ENCODE measurements at regions not wholly inside any gene's neighbourhood (a gene's known extent, or its start where the extent isn't known, plus 50 kb on each side); places are given as distances from the start of the nearest gene placed in this dataset.

DNA sequence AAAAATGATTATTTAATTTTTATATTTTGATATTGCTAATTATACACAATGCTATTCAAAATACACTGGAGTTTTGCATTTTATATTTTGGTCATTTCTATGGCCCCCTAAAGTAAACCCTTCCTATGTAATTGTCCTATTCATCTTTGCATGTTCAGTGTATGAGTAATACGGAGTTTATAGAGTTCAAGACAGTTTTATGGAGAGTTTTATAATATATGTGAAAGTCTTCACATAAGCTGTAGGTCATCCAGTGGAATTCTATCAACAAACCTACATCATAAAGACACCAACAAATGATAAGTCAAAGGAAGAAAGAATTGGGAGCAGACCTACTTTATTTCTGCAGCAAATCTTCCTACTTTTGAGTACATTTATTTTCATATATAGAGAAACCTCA lies 1200.4 kb upstream of the EPHA6 start:
- H3K36me3 ChIP-seq (ENCODE audit: insufficient read depth, low read length), result no peaks in the 10 kb centered on the region
- H3K27ac ChIP-seq (ENCODE audit: low read depth, low read length), result no peak overlapping the region
- H3K79me2 ChIP-seq (ENCODE audit: insufficient read depth, low read length), result no peaks in the 10 kb centered on the region
- H3K9me3 ChIP-seq (ENCODE audit: low read depth, low read length), result peaks cover 4% of the 10 kb centered on the region
- H3K4me2 ChIP-seq (ENCODE audit: insufficient read depth, low read length), result no peak overlapping the region
- no peak overlapping the region for H2AFZ ChIP-seq (ENCODE audit: low read length)
- no peak overlapping the region for H3K4me3 ChIP-seq (ENCODE audit: insufficient read depth, low read length)
- H3K27me3 ChIP-seq (ENCODE audit: insufficient read depth, low read length), result no peaks in the 10 kb centered on the region
- H4K20me1 ChIP-seq (ENCODE audit: insufficient read depth, low read length), result no peaks in the 10 kb centered on the region
- no peak for DNase-seq (ENCODE audit: insufficient read length, low spot score, missing footprints)
- H3K4me1 ChIP-seq (ENCODE audit: insufficient read depth, low read length), result no peaks in the 10 kb centered on the region
- TF ChIP-seq, protein P1, sequence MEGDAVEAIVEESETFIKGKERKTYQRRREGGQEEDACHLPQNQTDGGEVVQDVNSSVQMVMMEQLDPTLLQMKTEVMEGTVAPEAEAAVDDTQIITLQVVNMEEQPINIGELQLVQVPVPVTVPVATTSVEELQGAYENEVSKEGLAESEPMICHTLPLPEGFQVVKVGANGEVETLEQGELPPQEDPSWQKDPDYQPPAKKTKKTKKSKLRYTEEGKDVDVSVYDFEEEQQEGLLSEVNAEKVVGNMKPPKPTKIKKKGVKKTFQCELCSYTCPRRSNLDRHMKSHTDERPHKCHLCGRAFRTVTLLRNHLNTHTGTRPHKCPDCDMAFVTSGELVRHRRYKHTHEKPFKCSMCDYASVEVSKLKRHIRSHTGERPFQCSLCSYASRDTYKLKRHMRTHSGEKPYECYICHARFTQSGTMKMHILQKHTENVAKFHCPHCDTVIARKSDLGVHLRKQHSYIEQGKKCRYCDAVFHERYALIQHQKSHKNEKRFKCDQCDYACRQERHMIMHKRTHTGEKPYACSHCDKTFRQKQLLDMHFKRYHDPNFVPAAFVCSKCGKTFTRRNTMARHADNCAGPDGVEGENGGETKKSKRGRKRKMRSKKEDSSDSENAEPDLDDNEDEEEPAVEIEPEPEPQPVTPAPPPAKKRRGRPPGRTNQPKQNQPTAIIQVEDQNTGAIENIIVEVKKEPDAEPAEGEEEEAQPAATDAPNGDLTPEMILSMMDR (IDR thresholded peaks at IDR 0.05; ENCODE audit: extremely low read depth, low read depth, low read length), result no peak

DNA sequence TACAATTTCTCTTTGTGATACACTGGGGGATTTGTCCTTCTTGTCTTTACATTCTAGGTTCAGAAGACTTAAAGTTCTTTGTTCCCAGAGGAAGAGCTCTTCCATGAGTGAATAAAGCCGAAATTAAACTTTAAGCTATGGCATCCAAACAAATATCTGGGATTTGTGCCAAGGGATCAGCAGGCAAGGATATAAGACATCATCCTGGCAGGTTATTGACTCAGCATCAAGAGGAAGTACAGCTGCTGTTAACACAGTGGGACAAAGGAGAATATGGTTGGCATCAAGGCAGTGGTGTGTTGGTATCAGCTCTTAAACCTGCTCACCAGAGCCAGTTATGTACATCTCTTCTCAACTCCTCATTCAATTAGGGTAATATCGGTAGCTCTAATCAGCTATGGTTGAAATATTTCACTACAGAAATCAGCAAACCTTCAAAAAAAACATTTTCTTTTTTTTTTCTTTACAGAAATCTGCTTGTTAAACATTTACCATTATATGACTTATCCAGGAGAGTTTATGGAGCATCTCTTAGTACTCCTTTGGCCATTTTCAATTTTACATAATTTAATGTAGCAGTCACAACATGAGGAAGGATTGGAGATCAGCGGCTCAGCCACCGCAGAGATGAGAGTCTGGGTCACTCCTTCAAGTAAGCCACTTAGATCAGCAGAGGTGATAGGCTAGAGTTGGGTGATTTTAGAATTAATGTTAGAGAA lies 1198.6 kb upstream of the EPHA6 start:
- Histone ChIP-seq H4K20me1 (ENCODE audit: insufficient read depth, low read length) (no peaks in the 10 kb centered on the region), H3K4me1 (ENCODE audit: insufficient read depth, low read length) (no peaks in the 10 kb centered on the region), H3K27ac (ENCODE audit: low read depth, low read length) (no peak overlapping the region), H3K27me3 (ENCODE audit: insufficient read depth, low read length) (no peaks in the 10 kb centered on the region), H3K79me2 (ENCODE audit: insufficient read depth, low read length) (no peaks in the 10 kb centered on the region), H3K36me3 (ENCODE audit: insufficient read depth, low read length) (no peaks in the 10 kb centered on the region), H3K4me3 (ENCODE audit: insufficient read depth, low read length) (no peak overlapping the region), H3K4me2 (ENCODE audit: insufficient read depth, low read length) (no peak overlapping the region), H3K9me3 (ENCODE audit: low read depth, low read length) (peaks cover 4% of the 10 kb centered on the region), H2AFZ (ENCODE audit: low read length) (no peak overlapping the region)
- TF ChIP-seq, protein P1 (IDR thresholded peaks at IDR 0.05; ENCODE audit: extremely low read depth, low read depth, low read length), result no peak
- no peak for DNase-seq (ENCODE audit: insufficient read length, low spot score, missing footprints)

DNA sequence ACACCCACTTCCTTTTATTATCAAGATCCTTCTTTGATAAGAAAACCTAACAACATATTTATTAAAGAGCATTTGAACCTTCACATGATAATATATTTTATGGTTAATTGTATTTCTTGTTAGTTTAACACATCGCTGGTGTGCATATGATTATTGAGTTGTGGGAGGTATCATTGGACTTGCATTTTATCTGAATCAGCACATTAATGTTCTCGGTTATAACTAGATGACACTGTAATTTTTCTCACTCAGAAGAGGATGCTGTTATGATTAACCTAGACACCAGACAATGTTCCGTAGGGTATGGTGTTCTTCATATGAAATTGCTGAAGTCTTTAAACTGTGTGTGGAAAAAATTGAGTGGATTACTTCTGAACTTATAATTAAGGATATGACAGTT lies 1188.3 kb upstream of the EPHA6 start:
- no peaks in the 10 kb centered on the region for H4K20me1 ChIP-seq (ENCODE audit: insufficient read depth, low read length)
- no peaks in the 10 kb centered on the region for H3K9me3 ChIP-seq (ENCODE audit: low read depth, low read length)
- no peak overlapping the region for H2AFZ ChIP-seq (ENCODE audit: low read length)
- H3K79me2 ChIP-seq (ENCODE audit: insufficient read depth, low read length), result no peaks in the 10 kb centered on the region
- TF ChIP-seq, protein P1 (IDR thresholded peaks at IDR 0.05; ENCODE audit: extremely low read depth, low read depth, low read length), result no peak
- no peaks in the 10 kb centered on the region for H3K27me3 ChIP-seq (ENCODE audit: insufficient read depth, low read length)
- H3K4me3 ChIP-seq (ENCODE audit: insufficient read depth, low read length), result no peak overlapping the region
- H3K4me2 ChIP-seq (ENCODE audit: insufficient read depth, low read length), result no peak overlapping the region
- H3K27ac ChIP-seq (ENCODE audit: low read depth, low read length), result no peak overlapping the region
- H3K36me3 ChIP-seq (ENCODE audit: insufficient read depth, low read length), result no peaks in the 10 kb centered on the region
- H3K4me1 ChIP-seq (ENCODE audit: insufficient read depth, low read length), result no peaks in the 10 kb centered on the region
- no peak for DNase-seq (ENCODE audit: insufficient read length, low spot score, missing footprints)

DNA sequence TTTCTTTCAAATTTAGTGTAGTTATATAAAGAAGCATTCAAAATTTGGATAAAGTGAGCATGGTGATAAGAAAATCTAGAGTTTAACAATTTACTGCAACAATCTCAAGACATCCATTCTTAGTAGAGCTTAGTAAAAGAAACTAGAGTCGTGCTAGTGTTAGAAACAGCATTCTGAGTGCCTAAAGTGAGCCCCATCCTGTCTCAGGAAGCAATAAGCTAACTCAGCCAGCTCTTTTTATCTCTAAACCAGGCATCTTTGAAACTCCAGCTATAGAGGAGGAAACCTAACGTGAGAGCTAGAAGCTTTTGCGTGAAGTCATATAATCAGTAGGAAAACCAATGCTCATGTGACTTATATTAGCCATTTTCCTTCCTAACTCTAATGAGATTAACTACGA lies 1187.1 kb upstream of the EPHA6 start:
- H3K4me2 ChIP-seq (ENCODE audit: insufficient read depth, low read length), result no peak overlapping the region
- H3K27me3 ChIP-seq (ENCODE audit: insufficient read depth, low read length), result no peaks in the 10 kb centered on the region
- no peaks in the 10 kb centered on the region for H3K79me2 ChIP-seq (ENCODE audit: insufficient read depth, low read length)
- no peak overlapping the region for H3K4me3 ChIP-seq (ENCODE audit: insufficient read depth, low read length)
- H3K4me1 ChIP-seq (ENCODE audit: insufficient read depth, low read length), result no peaks in the 10 kb centered on the region
- no peak overlapping the region for H3K27ac ChIP-seq (ENCODE audit: low read depth, low read length)
- no peaks in the 10 kb centered on the region for H4K20me1 ChIP-seq (ENCODE audit: insufficient read depth, low read length)
- DNase-seq (ENCODE audit: insufficient read length, low spot score, missing footprints), result no peak
- H3K36me3 ChIP-seq (ENCODE audit: insufficient read depth, low read length), result no peaks in the 10 kb centered on the region
- TF ChIP-seq, protein P1 (IDR thresholded peaks at IDR 0.05; ENCODE audit: extremely low read depth, low read depth, low read length), result no peak
- no peaks in the 10 kb centered on the region for H3K9me3 ChIP-seq (ENCODE audit: low read depth, low read length)
- H2AFZ ChIP-seq (ENCODE audit: low read length), result no peak overlapping the region

Measured in osteoblast (primary cell).